ENCODE measurements at regions not wholly inside any gene's neighbourhood (a gene's known extent, or its start where the extent isn't known, plus 50 kb on each side); places are given as distances from the start of the nearest gene placed in this dataset.

DNA sequence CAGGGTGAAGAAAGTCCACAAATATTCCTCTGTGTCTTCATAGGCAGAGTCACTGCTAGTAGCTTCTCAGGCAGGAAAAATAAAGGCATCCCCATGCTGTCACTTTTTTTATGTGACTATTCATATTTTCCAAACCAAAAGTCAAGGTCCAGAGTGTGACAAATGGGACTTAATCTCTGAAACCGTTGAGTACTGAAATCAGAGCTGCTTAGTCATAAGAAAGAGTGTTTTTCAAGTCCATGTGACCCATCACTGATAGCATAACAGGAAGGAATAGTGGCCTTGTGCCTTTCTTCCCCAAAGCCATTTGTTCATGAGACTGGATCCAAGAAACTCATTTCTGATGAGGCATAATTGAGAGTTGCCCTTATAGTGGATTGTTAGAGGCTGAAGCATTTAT lies 210.3 kb upstream of the TSHZ2 start (continued):
- TF ChIP-seq THAP11 (CRISPR knock-in tag; IDR thresholded peaks at IDR 0.05), result no peak
- no peak for TF ChIP-seq MED13 (CRISPR knock-in tag; IDR thresholded peaks at IDR 0.05)
- no peak for TF ChIP-seq MXD4 (CRISPR knock-in tag; IDR thresholded peaks at IDR 0.05)
- TF ChIP-seq ZSCAN20 (CRISPR knock-in tag; IDR thresholded peaks at IDR 0.05; ENCODE audit: borderline replicate concordance), result no peak

DNA sequence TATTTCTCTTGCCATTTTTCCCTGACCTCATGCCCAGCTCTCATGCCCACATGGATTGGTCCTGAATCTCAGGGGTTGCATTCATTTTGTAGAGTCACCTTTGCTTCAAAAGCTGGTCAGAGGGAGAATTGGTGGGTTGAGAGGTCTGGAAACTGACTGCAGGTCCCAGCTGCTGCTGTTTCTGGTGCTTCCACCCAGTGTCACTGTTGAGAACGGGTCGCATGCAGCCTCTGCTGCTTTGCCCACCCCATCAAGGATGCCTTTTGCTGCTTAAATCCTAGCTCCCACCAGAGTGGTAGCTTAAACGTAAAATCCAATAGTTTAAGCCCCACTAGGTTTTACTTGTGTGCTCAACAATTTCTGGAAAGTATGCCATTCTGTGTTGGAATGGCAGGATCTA lies 211.4 kb upstream of the TSHZ2 start:
- Histone ChIP-seq H3K36me3 (replicated peaks in 1 of 2; ENCODE audit: control insufficient read depth in 1 of 2, insufficient read depth in 2 of 2, low read length in 2 of 2) (no peaks in the 10 kb centered on the region), H3K79me2 (ENCODE audit: insufficient read depth, low read length) (no peaks in the 10 kb centered on the region), H3K4me2 (ENCODE audit: low read depth, low read length) (no peak overlapping the region), H3K4me3 (replicated peaks in 1 of 3; ENCODE audit: insufficient read depth in 1 of 3, low read depth in 2 of 3, low read length in 3 of 3) (no peak overlapping the region), H3K4me1 (ENCODE audit: insufficient read depth, low read length) (no peaks in the 10 kb centered on the region), H3K27ac (ENCODE audit: extremely low read length, insufficient read depth, low read length) (no peak overlapping the region), H4K20me1 (ENCODE audit: insufficient read depth, low read length) (no peaks in the 10 kb centered on the region), H3K27me3 (ENCODE audit: control insufficient read depth in 1 of 2, insufficient read depth in 2 of 2, low read length in 2 of 2) (no peaks in the 10 kb centered on the region), H3K9me3 (ENCODE audit: low read length) (peaks cover 27% of the 10 kb centered on the region), H2AFZ (ENCODE audit: low read length) (no peak overlapping the region), H3K9ac (ENCODE audit: insufficient read depth, low read depth, low read length) (no peak overlapping the region)
- in situ Hi-C loops (cut with HindIII; ENCODE audit: extremely low pct_ligation_motif_present, low pct_unique_long_range_greater_than_20kb) (no loop called here), intact Hi-C loops (cut with micrococcal nuclease; ENCODE audit: unreplicated experiment) (no loop called here)
- TF ChIP-seq ZNF17 (CRISPR knock-in tag; IDR thresholded peaks at IDR 0.05) (no peak), HMGA1 (CRISPR knock-in tag; conservative IDR thresholded peaks at IDR 0.05) (no peak)
- TF ChIP-seq, protein P1, sequence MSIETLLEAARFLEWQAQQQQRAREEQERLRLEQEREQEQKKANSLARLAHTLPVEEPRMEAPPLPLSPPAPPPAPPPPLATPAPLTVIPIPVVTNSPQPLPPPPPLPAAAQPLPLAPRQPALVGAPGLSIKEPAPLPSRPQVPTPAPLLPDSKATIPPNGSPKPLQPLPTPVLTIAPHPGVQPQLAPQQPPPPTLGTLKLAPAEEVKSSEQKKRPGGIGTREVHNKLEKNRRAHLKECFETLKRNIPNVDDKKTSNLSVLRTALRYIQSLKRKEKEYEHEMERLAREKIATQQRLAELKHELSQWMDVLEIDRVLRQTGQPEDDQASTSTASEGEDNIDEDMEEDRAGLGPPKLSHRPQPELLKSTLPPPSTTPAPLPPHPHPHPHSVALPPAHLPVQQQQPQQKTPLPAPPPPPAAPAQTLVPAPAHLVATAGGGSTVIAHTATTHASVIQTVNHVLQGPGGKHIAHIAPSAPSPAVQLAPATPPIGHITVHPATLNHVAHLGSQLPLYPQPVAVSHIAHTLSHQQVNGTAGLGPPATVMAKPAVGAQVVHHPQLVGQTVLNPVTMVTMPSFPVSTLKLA (IDR thresholded peaks at IDR 0.05), result peak; percentile 60
- TF ChIP-seq, protein P2, sequence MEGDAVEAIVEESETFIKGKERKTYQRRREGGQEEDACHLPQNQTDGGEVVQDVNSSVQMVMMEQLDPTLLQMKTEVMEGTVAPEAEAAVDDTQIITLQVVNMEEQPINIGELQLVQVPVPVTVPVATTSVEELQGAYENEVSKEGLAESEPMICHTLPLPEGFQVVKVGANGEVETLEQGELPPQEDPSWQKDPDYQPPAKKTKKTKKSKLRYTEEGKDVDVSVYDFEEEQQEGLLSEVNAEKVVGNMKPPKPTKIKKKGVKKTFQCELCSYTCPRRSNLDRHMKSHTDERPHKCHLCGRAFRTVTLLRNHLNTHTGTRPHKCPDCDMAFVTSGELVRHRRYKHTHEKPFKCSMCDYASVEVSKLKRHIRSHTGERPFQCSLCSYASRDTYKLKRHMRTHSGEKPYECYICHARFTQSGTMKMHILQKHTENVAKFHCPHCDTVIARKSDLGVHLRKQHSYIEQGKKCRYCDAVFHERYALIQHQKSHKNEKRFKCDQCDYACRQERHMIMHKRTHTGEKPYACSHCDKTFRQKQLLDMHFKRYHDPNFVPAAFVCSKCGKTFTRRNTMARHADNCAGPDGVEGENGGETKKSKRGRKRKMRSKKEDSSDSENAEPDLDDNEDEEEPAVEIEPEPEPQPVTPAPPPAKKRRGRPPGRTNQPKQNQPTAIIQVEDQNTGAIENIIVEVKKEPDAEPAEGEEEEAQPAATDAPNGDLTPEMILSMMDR (CRISPR knock-in tag; IDR thresholded peaks at IDR 0.05), result peak; percentile 18; the same call in 1 of the 2 replicates
- TF ChIP-seq, protein P3, sequence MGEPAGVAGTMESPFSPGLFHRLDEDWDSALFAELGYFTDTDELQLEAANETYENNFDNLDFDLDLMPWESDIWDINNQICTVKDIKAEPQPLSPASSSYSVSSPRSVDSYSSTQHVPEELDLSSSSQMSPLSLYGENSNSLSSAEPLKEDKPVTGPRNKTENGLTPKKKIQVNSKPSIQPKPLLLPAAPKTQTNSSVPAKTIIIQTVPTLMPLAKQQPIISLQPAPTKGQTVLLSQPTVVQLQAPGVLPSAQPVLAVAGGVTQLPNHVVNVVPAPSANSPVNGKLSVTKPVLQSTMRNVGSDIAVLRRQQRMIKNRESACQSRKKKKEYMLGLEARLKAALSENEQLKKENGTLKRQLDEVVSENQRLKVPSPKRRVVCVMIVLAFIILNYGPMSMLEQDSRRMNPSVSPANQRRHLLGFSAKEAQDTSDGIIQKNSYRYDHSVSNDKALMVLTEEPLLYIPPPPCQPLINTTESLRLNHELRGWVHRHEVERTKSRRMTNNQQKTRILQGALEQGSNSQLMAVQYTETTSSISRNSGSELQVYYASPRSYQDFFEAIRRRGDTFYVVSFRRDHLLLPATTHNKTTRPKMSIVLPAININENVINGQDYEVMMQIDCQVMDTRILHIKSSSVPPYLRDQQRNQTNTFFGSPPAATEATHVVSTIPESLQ (CRISPR knock-in tag; conservative IDR thresholded peaks at IDR 0.05), result no peak
- FAIRE-seq, result no peak
- no peak for DNase-seq (ENCODE audit: low spot score)
- ATAC-seq, result no peak
- POLR2A ChIA-PET, result no interaction called here
- no TSS peak for BruUV-seq (replicated peaks)
- CTCF ChIA-PET (ENCODE audit: low intra/inter-chr PET ratio, low total read pairs), result no interaction called here
- 4% methylated on average over 3 of the region's 3 CpGs for WGBS (ENCODE audit: low lambda C conversion rate)
